Germinal center (tissue), 1 donor: ENCODE measurements at regions not wholly inside any gene's neighbourhood (a gene's known extent, or its start where the extent isn't known, plus 50 kb on each side); places are given as distances from the start of the nearest gene placed in this dataset.
"Not testable (repeated sequence)": the region's sequence is repeated elsewhere in the genome, so short reads cannot be mapped to it uniquely, and the experiment has no call there.

ENCODE experiments used
- DNase-seq: peaks from one replicate; pipeline ENCODE4 v3.0.0; 2012; ENCODE audit warnings: mixed read lengths, low spot score

DNA sequence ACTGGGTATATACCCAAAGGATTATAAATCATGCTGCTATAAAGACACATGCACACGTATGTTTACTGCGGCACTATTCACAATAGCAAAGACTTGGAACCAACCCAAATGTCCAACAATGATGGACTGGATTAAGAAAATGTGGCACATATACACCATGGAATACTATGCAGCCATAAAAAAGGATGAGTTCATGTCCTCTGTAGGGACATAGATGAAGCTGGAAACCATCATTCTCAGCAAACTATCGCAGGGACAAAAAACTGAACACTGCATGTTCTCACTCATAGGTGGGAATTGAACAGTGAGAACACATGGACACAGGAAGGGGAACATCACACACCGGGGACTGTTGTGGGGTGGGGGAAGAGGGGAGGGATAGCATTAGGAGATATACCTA, 1211.0 kb downstream of the FSCB start:
- not testable (repeated sequence) for DNase-seq

DNA sequence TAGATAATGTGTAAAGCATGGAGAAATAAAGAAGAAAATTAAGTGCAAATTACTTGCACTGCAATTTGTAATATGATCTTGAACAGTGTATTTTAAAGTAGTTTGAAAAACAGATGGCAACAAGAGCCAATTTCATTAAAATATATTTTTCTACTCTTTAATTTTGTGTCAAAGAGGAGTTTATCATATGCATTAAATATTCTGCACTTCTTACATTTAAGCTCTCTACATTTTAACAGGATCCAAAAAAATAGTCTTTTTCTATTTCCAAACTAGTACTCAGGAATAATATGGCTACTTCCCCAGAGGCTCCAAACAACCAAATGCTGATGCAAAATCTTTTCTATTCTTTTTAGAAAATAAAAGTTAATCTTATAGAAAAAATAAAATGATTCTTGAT, 1221.5 kb downstream of the FSCB start:
- DNase-seq = no peak

DNA sequence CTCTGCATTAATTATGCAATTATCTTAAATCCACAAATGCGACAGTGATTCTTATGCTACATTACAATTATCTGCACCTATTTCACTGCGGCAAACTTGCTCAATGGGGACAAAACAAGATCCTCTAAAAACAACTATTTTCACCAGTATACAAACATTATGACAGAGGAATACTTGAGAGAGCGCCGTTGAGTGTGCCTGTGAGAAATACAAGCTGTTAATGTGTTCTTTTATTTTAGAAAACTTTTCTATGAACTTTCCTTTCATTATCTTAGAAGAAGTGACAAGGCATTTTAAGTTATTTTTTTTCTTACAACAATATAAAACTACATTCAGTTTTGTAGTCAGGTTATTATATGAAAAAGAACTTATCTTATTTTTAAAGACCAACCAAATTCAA, 1247.0 kb downstream of the FSCB start:
- DNase-seq = no peak

DNA sequence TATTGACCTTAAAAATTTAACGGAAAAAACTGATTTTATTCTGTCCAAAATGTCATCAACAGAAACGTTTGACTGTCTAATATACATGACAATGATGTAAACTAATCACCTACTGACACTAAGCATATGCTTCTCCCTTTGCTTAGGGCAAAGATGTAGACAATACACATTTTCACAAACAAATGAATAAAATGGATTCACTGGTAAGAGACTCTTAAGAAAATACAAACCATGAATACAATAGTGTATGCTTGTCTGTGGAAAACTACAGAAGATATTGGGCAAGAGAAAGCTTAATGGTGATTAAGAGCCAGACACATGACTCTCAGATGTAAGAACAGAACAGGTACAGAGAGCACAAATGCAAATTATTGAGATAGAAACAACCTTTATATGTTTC, 1248.7 kb downstream of the FSCB start:
- no peak for DNase-seq

DNA sequence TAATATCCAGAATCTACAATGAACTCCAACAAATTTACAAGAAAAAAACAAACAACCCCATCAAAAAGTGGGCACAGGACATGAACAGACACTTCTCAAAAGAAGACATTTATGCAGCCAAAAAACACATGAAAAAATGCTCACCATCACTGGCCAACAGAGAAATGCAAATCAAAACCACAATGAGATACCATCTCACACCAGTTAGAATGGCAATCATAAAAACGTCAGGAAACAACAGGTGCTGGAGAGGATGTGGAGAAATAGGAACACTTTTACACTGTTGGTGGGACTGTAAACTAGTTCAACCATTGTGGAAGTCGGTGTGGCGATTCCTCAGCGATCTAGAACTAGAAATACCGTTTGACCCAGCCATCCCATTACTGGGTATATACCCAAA, 1250.1 kb downstream of the FSCB start:
- not testable (repeated sequence) for DNase-seq

DNA sequence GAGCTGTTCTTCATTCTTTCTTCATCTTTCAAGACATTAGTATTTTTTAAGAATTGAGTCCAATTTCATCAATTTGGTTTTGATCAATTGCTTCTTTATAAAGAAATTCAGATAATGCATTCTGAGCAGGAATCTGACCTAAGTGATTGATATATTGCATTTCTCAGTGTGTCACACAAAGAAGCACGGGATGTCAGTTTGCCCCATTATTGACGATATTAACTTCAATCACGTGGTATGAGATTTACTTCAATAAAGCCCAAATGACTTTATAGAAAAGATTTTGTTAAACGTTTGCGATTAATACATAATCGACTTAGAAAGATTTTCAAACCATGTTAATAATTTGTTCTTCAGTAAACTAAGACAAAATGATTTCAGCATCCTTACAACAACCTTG, 1254.2 kb downstream of the FSCB start:
- no peak for DNase-seq

DNA sequence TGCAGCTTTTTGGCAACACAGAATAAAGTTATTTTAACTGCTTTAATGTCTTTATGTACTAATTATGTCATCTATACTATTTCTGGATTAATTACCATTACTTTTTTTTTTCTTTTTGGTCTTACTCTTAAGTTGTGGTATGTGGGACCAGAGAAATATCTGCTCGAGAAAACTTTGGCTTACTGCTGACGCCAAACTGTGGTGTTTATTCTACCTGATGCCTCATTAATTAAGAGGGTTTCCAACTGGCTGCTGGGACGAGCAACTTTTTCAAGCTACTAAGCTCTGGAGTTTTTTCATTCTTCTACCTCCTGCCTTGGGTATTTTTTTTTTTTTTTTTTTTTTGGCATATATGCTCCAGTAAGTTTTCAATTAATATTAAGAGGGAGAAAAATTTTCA, 1257.5 kb downstream of the FSCB start:
- no peak for DNase-seq

DNA sequence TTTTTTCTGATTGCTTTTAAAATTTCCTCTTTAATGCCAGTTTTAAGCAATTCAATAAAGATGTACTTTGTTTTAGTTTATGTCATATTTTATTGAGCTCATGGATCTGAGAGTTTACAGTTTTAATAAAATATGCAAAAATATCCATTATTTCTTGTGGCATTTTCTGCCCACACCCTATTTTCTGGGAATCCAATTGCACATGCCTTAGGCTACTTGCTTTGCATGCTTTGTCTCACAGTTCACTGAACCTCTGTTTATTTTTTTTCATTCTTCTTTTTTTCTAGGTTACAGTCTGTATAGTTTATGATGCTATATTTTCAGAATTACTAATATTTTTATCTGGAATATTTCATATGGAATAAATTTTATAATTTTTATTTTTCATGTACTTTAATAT, 1258.0 kb downstream of the FSCB start:
- DNase-seq = no peak

DNA sequence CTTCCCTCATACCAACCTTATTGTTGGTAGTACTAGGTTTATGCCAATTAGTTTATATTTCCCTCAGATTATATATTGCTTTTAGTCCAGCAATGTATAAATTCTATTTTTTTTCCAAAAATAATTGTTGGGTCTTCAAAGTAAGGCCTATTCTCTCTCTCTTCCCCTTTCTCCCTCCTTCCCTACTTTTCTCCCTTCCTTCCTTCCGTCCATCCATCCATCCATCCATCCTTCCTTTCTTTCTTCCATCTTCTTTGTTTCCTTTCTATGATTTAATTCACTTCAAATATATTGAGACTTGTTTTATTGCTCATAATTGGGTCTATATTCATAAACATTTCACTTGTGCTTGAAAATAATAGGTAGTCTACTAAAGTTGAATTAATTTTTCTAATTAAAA, 1259.2 kb downstream of the FSCB start:
- DNase-seq = no peak

DNA sequence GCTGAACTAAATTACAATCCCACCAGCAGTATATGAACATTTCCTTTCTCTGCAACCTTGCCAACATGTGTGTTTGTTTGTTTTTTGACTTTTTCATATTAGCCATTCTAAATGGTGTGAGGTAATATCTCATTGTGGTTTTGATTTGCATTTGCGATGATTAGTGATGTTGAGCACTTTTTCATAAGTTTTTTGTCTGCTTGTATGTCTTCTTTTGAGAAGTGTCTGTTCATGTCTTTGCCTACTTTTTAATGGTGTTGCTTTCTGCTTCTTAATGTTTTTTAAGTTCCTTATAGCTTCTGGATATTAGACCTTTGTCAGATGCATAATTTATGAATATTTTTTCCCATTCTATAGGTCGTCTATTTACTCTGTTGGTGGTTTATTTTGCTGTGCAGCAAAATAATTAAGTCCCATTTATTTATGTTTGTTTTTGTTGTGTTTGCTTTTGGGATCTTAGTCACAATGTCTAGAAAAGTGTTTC, 1262.9 kb downstream of the FSCB start:
- DNase-seq = no peak

DNA sequence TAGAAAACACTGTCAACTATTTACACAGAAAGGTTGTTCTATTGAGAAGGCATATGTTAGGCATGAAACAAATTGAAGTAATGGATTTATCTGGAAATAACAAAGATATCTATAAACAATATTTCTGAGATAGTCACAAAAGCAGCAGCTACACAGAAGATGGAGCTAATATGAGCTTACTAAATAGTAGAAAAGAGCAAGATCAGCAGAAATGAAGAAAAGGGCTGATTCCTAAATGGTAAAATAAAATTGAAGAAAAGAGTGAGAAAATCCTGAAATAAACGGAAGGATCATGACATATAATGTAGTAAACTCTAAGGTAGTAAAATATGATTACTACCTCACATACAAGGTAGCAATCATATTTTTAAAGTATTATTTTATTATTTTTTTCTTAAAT, 1263.9 kb downstream of the FSCB start:
- no peak for DNase-seq

DNA sequence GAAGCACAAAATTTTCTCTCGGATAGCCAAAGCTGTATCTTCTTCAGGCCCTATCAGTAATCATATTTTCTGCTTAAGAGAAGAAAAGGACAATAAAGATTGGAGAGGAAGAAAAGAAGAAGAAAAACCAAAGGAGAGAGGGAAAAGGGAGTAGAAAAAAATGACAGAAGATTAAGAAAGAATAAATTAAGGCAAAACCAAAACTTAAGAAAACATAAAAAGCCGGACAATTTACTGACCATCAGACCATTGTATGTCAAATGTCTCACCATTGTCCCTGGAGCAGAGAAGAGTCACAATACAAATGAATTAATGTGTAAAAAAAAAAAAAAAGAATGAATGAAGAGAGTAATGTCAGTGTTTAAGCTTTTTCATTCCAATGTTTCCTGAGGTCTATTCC, 1274.8 kb downstream of the FSCB start:
- DNase-seq = no peak

DNA sequence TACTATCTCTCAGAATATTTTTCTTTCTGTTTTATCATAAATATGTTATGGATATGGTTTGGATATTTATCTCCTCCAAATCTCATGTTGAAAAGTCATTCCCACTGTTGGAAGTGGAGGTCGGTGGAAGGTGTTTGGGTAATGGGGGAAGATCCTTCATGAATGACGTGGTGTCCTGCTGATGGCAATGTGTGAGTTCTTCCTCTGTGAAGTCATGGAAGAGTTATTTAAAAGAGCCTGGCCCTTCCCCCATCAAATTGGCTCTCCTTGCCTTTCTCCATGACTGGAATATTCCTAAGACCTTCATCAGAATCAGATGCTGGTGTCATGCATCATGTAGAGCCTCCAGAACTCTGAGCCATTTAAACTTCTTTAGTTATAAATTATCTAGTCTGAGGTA, 1291.6 kb downstream of the FSCB start:
- DNase-seq = no peak

DNA sequence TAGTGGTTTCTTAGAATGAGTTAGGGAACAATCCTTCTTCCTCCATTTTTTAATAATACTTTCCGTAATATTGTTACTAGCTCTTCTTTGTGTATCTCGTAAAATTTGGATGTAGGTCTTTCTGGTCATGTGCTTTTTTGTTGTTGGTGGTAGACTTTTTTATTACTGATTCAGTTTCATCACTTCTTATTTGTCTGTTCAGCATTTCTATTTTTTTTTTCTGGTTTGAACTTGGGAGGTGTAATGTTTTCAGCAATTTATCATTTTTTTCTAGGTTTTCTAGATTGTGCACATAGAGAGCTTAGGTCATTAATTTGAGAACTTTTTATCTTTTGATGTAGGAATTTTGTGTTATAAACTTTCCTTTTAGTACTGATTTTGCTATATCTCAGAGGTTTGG, 1299.9 kb downstream of the FSCB start:
- no peak for DNase-seq

DNA sequence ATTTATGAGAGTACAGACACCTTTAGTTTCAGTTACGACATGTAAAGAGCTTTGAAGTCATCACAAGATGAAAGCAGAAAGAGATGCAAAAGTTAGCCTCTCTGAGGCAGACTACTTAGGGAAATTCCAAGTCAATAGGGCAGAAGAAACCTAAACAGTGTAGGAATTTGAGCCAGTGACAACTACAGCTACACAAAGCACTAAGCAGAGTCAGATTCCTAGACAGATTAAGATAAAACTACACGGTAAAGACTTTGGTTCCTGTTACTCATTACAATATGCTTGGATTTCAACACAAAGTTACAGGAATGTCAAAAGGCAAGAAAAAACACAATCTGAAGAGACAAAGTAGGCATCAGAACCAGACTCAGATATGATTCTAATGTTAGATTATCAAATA, 1302.3 kb downstream of the FSCB start:
- no peak for DNase-seq

DNA sequence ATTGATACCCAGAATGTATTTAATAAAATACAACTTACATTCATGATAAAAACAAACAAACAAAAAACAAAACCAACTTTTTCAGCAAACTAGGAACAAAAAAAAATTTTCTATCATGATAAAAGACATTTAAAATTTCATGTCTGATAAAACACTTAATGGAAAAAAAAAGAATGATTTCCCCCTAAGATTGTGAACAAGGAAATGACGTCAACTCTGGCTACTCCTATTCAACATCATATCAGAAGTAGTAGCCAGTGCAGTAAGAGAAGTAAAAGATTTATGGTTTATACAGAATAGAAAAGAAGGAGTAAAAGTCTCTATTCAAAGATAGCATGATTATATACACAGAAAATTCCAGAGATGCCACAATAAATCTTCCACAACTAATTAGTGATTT, 1306.6 kb downstream of the FSCB start:
- DNase-seq = no peak

DNA sequence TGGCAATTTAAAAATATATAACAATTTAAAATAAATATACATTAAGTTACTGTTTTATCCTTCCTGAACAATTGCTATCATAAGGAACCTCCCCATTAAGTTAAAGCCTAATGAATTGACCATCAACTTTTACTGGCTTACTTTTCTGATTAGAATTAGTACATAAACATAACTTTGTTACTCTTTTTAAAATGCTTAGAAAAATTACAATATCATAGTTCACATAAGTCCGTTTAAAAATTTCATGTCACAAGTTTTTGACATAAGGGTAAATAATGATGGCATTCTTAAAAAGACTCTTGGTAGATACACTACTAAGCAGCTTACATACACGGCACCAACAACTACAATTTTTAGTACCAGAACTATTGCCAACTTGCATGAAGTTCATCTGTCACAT, 1308.6 kb downstream of the FSCB start:
- no peak for DNase-seq

DNA sequence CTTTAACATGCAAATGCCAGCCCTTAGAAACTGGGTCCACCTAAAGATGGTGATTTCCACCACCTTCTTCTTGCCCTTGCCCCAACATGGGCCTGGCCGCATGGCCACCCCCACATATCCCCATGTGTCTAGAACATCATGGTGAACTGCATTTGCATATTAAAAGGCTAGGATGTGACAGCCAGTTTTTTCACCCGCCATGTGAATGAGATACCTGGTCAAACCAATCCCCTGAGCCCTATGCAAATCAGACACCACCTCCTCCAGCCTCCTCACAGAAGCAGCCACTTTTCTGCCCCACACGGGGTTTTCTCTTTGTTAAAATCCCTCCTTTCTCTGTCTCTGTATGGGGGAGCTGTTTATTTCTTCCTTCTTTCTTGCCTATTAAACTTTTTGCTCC, 1322.5 kb downstream of the FSCB start:
- DNase-seq = no peak

DNA sequence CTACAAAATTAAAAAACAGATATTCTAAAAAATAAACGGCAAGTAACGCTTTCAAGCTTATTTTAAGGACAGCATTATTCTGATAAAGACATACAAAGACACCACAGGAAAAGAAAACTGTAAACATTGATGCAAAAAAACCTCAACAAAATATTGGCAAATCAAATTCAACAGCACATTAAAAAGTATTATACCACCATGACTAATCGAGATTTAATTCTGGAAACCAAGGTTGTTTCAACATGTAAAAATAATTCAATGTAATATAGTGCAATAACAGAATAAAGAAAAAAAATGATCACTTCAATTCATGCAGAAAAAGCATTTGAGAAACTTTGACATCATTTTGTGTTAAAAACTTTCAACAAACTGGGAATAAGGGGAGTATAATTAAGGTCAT, 1323.2 kb downstream of the FSCB start:
- DNase-seq = no peak

DNA sequence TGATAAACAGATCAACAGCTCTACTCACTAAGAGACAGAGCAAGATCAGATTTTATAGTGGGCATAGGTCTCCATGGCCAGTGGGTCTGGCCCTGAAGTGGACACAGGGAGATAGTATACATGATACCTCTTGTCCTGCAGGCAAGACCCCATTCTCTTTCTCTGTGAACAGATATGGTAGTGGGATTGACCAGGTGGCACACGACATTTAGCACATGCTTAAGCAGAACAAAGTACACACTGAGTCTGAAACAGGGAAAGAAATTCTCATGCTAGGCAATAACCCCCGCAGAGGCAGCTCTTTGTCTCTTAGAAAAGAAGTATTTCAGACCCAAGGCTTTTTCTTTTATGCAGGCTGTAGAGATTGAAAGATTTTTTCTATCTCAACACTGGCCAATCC, 1331.2 kb downstream of the FSCB start:
- no peak for DNase-seq

DNA sequence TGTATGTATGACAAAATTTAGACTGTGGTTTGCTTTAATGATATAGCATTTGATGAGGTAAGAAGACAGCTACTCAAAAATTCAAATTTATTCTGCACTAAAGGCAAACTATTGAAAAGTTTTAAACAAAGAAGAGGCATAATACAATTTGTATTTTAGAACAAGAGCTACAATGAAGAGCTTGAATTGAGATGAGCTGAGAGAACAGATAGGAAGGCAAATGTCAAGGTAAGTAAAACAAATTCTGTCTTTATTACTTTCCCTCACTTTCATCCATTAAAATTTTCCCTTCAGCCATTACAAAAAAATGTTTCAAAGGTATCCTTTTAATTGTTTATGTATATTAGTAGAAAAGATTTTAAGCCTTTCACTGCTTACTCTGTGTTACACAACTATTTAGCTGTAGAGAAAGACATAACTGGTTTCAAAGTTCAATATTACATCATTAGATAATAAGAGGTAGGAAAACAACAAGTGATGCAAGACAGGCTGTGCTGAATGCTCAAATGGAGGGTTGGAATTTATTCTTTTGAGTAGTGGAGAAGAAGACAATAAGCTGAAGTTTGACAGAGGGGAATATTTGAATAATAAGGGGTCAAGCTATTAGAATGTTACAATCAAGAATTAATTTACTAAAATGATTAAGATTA, 1334.1 kb downstream of the FSCB start:
- DNase-seq = no peak

DNA sequence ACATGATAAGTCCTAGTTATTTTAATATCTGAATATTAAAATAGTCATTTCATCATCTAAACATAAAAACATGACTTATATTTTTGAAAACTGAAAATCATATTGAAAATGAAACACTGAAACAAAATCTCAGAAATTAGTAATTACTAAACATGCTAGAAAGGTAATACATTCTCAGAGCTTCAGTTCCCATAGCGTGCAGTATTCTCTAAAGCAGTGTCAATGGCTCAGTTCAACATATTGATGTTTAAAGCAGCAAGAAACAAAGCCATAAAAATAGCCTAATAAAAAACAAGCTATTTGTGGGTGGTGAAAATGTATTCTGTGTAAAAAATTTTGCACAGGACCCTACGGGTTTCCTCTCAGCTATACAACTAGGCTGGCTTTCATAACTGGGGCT, 1337.4 kb downstream of the FSCB start:
- no peak for DNase-seq

DNA sequence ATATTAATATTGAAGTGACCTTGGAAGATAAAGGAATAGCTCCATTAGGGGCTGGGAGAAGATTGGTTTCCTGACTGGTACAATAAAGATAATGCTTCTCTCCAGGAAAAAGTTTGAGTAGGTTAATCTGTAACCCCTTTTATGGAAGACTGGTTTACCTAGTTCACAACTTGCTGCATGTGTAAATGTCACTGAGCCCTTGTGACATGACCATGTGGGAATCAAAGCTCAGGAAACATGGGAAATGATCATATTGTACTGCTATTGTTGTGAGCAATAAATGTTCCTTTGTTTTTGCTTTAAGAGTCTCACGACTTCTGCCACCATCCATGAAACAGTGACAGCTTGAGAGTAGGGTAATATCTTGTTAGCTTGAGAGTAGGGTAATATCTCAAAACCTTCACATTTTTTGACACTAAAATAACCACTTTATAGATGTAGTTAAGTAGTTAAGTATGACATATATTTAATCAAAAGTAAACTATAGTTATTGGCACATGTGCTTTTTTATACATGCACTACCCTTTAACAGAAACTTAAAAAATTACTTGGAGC, 1338.6 kb downstream of the FSCB start:
- no peak for DNase-seq

DNA sequence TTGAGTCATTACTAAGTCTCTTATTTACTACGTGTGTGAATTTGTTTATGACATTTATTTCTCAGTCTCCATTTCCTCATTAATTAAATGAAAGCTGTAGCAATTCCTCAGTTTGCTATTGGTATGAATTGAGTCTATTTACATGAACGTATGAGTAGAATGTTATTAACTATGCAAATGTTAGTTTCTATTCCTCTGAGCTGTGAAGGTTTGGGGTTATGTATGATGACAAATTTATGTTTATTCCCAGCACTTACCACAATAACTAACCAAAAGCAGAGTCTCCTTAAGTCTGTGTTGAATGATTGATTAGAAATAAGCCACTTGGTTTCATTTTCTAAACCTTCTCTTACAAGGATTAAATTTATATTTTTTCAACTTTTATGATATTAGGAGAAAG, 1340.9 kb downstream of the FSCB start:
- DNase-seq = no peak
